Panc1 (cell line): ENCODE measurements at regions not wholly inside any gene's neighbourhood (a gene's known extent, or its start where the extent isn't known, plus 50 kb on each side); places are given as distances from the start of the nearest gene placed in this dataset.

Experiments used
- CTCF ChIP-seq: fragments of 450-650 bp; IDR thresholded peaks from 2 replicates; pipeline ENCODE4 v1.5.1; 2017; ENCODE audit warnings: mild to moderate bottlenecking
- POLR2AphosphoS5 ChIP-seq: IDR thresholded peaks from 2 replicates; pipeline ENCODE4 v1.6.1; 2012; ENCODE audit warnings: mild to moderate bottlenecking, low read depth, low read length, moderate library complexity

GRCh38 chr1:90154711-90155110 is 159.8 kb downstream of the ZNF326 start:
- TF ChIP-seq CTCF (no peak), POLR2AphosphoS5 (no peak)
